ENCODE measurements at regions not wholly inside any gene's neighbourhood (a gene's known extent, or its start where the extent isn't known, plus 50 kb on each side); places are given as distances from the start of the nearest gene placed in this dataset.
A peak's percentile ranks its signal among the peaks of the same experiment; 100 is the strongest.
"Not testable (repeated sequence)": the region's sequence is repeated elsewhere in the genome, so short reads cannot be mapped to it uniquely, and the experiment has no call there.

DNA sequence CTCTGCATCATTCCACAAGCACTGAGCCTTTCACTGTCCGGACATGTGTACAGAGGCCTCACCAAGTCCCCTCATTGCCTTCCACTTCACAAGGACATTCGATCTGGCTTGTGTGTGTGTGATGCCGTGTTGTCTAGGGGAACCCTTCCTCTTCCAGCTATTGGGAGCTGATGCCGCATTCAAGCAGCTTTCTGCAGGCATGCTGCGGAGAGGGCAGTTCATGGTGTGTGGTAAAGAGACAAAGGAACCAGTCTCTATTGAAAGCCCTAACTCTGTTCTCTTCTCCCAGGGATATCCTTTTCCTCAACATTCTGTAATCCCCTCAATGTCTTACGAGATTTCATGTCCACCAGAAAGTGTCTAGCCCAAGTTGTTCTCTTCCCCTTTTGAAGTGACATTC is 141.6 kb downstream of the ALOX5 start:
- no peak for DNase-seq

DNA sequence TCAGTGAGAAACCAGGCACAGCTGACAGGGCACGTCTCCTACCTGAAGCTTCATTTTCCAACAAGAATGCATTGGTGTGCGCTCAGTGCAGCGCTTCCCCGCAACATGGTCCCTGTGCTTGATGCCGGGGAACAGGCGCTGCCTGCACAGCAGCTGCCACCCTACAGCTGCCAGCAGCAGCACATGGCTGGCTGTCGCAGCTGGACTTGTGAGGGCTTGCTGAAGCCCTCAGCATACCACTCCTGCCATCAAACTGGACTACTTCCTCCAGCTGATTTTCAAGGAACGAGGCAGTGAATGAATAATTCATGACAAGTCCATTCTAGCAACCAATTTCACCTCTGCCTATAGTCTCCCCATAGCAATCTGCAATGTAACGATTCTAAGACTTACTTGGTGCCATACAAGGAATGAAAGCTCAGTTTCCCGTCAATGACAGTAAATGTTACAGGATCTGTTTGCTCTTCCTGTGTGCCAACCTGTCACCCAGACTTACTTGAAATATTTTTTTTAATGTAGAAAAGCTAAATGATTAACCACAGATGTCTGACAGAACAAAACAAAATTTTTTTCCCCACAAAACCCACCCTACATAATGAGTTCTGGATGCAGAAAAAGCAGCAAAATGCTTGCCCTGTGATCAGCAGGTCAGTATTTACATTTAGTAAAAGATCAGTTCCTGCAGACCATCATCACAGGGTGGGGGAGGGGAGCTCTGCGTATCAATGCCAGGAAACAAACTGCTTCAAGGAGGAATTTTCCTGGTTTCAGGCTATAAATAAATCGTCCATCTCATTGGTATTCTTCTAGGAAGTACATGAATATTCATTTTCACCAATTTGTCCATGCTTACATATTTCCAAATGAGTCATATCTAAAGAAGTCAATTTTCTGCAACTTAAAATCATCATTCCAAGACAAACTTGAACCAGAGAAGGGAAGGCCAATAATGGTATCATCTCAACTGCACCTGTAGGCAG is 140.6 kb downstream of the ALOX5 start:
- peak; percentile 12 to 63 for DNase-seq

DNA sequence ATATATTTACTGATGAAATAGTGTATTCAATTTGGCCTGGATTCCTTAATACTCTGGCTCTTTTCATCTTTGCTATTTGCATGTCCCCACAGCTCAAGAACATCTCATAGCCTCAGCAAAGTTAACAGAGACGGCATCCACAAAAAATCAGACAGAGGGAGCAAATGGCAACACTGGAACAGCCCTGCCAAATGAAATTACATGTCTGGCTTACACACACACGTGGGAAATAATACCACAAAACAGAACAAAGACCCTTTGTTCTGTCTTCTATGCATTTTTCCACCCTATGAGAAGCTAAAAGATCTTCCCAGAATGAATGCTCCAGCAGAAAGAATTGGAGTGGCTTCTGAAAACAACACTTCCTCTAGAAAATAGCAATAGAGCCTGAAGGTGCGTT is 139.5 kb downstream of the ALOX5 start:
- peak; percentile 21 to 57 for DNase-seq

DNA sequence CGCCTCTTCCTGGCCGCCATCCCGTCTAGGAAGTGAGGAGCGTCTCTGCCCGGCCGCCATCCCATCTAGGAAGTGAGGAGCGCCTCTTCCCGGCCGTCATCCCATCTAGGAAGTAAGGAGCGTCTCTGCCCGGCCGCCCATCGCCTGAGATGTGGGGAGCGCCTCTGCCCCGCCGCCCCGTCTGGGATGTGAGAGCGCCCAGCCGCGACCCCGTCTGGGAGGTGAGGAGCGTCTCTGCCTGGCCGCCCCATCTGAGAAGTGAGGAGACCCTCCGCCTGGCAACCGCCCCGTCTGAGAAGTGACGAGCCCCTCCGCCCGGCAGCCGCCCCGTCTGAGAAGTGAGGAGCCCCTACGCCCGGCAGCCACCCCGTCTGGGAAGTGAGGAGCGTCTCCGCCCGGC is 137.9 kb downstream of the ALOX5 start:
- DNase-seq = not testable (repeated sequence)

DNA sequence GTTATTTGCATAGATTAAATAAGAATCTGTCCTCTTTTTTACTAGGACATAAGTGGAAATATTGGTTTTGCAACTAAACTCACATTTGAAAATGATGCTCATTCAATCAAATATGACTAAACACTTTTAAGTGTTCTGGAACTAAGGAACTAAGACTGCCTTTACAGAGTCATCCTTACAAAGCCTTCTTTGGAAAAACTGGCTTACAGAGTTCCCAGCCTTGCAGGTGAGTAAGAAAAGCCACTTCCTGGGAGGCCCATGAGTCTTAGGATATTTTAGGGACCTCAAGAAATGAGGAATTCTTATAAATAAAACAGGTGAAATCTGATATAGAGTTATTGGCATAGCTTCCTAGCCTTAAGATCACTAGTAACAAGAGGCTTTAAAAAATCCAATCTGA is 135.5 kb downstream of the ALOX5 start:
- no peak for DNase-seq

DNA sequence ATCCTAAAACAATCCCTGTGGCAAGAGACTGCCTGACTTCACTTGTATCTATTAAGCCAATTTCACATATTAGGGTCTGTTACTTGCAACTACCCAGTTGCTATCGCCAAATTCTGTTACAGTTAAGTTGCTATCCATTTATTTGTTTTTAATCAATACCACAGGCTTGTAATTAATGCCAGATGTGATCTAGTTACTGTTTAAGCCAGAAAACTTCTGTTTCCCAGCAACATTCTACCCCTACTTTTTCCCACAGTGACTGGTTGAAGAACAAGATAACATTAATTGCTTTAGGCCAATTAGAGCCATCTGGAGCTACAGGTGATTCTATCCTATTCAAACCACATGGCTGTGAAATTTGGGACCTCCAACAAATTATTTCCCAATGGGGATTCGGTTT is 131.3 kb downstream of the ALOX5 start:
- DNase-seq = no peak

DNA sequence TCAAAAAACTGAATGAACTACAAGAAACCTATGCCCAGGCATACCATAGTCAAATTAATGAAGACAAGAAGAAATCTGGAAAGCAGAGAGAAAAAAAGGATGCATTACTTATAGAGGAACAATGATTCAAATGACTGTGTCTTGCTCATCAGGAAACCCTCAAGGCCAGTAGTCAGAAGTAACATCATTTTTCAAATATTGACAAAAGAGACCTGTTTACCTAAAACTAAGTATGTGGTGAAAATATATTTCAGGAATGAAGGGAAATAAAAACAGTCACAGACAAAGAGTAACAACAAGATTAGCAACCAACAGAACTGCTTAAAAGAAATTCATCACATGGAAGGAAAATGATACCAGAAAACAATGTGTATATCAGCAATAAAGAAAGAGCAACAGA is 128.4 kb downstream of the ALOX5 start:
- no peak for DNase-seq

DNA sequence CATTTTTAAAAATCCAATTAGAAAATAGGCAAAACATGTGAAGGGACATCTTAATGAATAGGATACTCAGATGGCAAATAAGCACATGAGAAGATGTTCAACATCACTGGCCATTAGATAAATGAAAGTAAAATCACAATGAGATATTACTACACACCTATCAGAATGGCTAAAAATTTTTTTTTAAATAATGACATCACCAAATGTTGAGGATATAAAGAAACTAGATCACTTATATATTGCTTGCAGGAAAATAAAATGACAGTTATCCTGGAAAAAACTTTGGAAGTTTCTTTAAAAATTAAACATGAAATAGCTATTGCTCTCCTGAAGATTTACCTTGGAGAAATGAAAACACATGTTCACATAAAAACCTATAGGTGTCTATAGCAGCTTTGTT is 127.8 kb downstream of the ALOX5 start:
- no peak for DNase-seq

DNA sequence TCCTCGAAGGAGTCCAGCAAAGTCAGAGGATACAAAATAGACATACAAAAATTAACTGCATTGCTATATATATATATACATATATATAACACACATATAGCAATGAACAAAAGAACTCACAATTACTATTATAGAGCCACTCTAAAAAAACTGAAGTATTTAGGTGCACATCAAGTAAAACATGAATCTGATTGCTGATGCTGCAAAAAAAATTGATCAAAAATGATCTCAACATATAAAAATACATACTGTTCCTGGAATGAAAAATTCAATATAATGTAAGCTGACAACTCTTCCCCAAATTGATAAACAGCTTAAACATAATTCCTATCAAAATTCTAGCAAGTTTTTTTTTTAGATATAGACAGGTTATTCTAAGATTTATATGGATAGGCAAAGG is 126.8 kb downstream of the ALOX5 start:
- DNase-seq = no peak

DNA sequence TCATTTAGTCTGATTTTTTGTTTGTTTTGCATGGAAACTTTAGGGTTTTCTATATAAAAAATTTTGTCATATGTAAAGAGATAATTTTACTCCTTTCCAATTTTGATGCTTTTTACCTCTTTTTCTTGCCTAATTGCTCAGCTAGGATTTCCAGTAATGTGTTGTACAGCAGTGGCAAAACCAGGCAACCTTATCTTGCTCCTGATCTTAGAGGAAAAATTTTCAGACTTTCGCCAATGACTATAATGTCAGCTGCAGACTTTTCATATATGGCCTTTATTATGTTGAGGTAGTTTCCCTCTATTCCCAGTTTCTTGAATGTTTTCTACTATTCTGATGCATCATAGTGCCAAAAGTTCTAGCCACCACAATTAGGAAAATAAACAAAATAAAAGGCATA is 126.3 kb downstream of the ALOX5 start:
- DNase-seq = no peak

DNA sequence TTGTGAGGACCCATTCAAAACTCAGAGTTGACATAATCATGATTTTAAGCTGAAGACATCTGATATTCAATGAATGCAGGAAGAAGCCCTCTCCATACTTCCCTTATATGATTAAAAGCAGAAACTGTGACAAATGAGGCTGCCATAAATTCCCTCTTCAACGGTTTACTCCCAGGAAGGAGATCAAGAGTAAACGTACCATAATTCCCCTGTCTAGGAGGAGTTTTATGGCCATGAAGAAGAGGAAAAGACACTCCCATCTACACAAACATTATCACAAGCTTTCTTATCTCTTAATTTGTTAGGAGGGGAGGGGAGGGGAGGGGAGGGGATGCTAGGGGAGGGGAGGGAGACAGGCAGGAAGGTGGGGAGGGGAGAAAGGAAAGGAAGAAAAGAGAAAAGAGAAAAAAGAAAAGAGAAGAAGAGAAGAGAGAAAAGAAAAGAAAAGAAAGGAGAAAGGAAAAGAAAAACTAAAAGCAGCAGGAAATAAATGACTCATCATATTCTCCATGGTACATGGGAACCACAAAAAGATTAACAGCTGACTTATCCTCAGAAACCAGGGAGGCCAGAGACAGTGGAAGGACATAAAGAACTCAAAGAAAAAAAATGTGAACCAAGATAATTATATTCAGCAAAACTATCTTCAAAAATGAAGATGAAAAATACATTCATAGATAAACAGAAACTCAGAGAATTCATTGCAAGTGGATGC is 121.6 kb downstream of the ALOX5 start:
- no peak for DNase-seq

All from NCI-H526 (cell line).